K562 (cell line): ENCODE measurements at regions not wholly inside any gene's neighbourhood (a gene's known extent, or its start where the extent isn't known, plus 50 kb on each side); places are given as distances from the start of the nearest gene placed in this dataset.

Experiments used
- ERF ChIP-seq: fragments of 450-650 bp; formaldehyde crosslinking; IDR thresholded peaks from 2 replicates; pipeline ENCODE4 v1.4.0; 2020; ENCODE audit warnings: mild to moderate bottlenecking, mixed read lengths
- HDAC6 ChIP-seq: IDR thresholded peaks from 2 replicates; pipeline ENCODE4 v1.6.1; 2012; ENCODE audit warnings: low read depth, mild to moderate bottlenecking, control low read depth, inconsistent platforms, low read length, moderate library complexity
- MYC ChIP-seq, 2 experiments: fragments of 250-450 bp in 1 of 2; sonication (Bioruptor Pico) in 1 of 2; IDR thresholded peaks; 2 replicates each; pipeline versions ENCODE4 v1.5.1 to v1.6.1; 2012 to 2021; ENCODE audit warnings: low read depth in 2 of 2, borderline replicate concordance in 1 of 2, improper control_type of control experiment in 1 of 2, low read length in 1 of 2, mild to moderate bottlenecking in 1 of 2, moderate library complexity in 1 of 2
- POLR2A ChIP-seq: fragments of 450-650 bp; conservative IDR thresholded peaks from 2 replicates; pipeline ENCODE4 v1.6.1; 2016
- TF ChIP-seq, protein P1 (sequence below): fragments of 250-450 bp; sonication (Bioruptor Pico); IDR thresholded peaks from 2 replicates; pipeline ENCODE4 v1.5.0; 2021
- TF ChIP-seq, protein P2 (sequence below), 3 experiments: IDR thresholded peaks in 2 of 3; conservative IDR thresholded peaks in 1 of 3; 2 replicates each; pipeline ENCODE4 v1.5.1; 2011 to 2012; ENCODE audit warnings: low read length in 3 of 3, mild to moderate bottlenecking in 3 of 3, control low read depth in 2 of 3, improper control_type of control experiment in 1 of 3, inconsistent platforms in 1 of 3, low read depth in 1 of 3, mixed read lengths in 1 of 3, moderate library complexity in 1 of 3; ENCODE audit not compliant: insufficient read depth in 2 of 3

DNA sequence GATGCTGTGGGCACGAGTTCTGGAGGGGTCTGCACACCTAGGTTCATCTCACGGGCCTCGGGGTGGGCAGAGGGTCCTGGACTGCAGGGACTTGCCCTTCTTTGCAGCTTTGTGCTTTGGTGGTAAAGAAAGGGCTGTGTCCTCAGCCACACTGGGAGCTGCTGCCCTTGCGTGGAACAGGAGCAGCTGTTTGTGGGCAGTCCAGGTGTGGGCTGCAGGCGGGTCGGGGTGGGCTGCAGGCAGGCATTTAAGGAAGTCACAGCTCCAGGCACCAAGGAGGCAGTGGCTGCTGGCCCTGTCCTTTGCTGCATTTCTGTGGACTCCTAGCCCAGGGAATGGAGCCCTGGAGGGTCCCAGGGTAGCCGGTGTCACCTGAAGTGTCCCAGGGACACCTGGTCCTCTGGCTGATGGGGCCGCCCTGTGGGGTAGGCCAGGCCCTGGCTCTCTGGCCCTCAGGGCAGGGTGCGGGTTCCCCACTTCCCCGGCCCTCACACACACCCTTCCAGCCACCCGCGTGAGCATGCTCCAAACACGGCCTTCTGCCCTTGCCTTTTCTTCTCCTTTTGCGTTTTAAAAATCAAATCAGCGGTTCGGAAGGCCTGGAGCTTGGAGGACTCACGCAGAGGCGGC lies 1240.3 kb downstream of the BRD1 start:
- TF ChIP-seq HDAC6 (no peak), POLR2A (no peak), ERF (CRISPR knock-in tag) (no peak), MYC (IDR thresholded peaks at IDR 0.05; ENCODE audit: low read depth, low read length) (no peak), MYC (CRISPR knock-in tag; IDR thresholded peaks at IDR 0.05; ENCODE audit: borderline replicate concordance, low read depth) (no peak)
- TF ChIP-seq, protein P1, sequence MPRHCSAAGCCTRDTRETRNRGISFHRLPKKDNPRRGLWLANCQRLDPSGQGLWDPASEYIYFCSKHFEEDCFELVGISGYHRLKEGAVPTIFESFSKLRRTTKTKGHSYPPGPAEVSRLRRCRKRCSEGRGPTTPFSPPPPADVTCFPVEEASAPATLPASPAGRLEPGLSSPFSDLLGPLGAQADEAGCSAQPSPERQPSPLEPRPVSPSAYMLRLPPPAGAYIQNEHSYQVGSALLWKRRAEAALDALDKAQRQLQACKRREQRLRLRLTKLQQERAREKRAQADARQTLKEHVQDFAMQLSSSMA (CRISPR knock-in tag): no peak
- TF ChIP-seq, protein P2, sequence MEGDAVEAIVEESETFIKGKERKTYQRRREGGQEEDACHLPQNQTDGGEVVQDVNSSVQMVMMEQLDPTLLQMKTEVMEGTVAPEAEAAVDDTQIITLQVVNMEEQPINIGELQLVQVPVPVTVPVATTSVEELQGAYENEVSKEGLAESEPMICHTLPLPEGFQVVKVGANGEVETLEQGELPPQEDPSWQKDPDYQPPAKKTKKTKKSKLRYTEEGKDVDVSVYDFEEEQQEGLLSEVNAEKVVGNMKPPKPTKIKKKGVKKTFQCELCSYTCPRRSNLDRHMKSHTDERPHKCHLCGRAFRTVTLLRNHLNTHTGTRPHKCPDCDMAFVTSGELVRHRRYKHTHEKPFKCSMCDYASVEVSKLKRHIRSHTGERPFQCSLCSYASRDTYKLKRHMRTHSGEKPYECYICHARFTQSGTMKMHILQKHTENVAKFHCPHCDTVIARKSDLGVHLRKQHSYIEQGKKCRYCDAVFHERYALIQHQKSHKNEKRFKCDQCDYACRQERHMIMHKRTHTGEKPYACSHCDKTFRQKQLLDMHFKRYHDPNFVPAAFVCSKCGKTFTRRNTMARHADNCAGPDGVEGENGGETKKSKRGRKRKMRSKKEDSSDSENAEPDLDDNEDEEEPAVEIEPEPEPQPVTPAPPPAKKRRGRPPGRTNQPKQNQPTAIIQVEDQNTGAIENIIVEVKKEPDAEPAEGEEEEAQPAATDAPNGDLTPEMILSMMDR (IDR thresholded peaks at IDR 0.05 in 2 of 3, conservative IDR thresholded peaks at IDR 0.05 in 1 of 3; ENCODE audit: insufficient read depth in 2 of 3, low read depth in 1 of 3, low read length in 3 of 3): no peak
